ENCODE measurements at regions not wholly inside any gene's neighbourhood (a gene's known extent, or its start where the extent isn't known, plus 50 kb on each side); places are given as distances from the start of the nearest gene placed in this dataset.

GRCh38 chr2:134178138-134178877 lies 75.6 kb upstream of the MGAT5 start:
- TF ChIP-seq POLR2A (IDR thresholded peaks at IDR 0.05), result no peak
- no peak for TF ChIP-seq CTCF (IDR thresholded peaks at IDR 0.05)
- Histone ChIP-seq H3K9me3 (no peaks in the 10 kb centered on the region), H3K4me1 (no peaks in the 10 kb centered on the region), H3K27ac (no peak overlapping the region), H3K4me3 (no peak overlapping the region), H3K36me3 (ENCODE audit: low read depth, missing control alignments) (no peaks in the 10 kb centered on the region), H3K27me3 (no peaks in the 10 kb centered on the region)
- intact Hi-C loops (cut with DNase I; ENCODE audit: low total_unique reads), result no loop called here
- 88 to 90% methylated on average over 3 of the region's 3 CpGs for WGBS, 2 donors
- no peak for DNase-seq

- no peaks in the 10 kb centered on the region for H3K27me3 ChIP-seq
- no peaks in the 10 kb centered on the region for H3K36me3 ChIP-seq (ENCODE audit: low read depth, missing control alignments)
- WGBS, 2 donors, result 88 to 95% methylated on average over 5 of the region's 5 CpGs
- no peak for DNase-seq
- no peak overlapping the region for H3K27ac ChIP-seq
- H3K4me3 ChIP-seq, result no peak overlapping the region
- no peaks in the 10 kb centered on the region for H3K9me3 ChIP-seq
- TF ChIP-seq CTCF (IDR thresholded peaks at IDR 0.05) (no peak), POLR2A (IDR thresholded peaks at IDR 0.05) (no peak)
- intact Hi-C loops (cut with DNase I; ENCODE audit: low total_unique reads), result no loop called here
- H3K4me1 ChIP-seq, result no peaks in the 10 kb centered on the region
These were observed 72.7 kb upstream of the MGAT5 start for GRCh38 chr2:134181219-134181618.

- Histone ChIP-seq H3K4me1 (no peaks in the 10 kb centered on the region), H3K9me3 (no peaks in the 10 kb centered on the region), H3K36me3 (ENCODE audit: low read depth, missing control alignments) (no peaks in the 10 kb centered on the region), H3K4me3 (no peak overlapping the region), H3K27ac (no peak overlapping the region), H3K27me3 (no peaks in the 10 kb centered on the region)
- intact Hi-C loops (cut with DNase I; ENCODE audit: low total_unique reads), result no loop called here
- WGBS, 2 donors, result 69 to 73% methylated on average over 9 of the region's 9 CpGs
- no peak for DNase-seq
- TF ChIP-seq POLR2A (IDR thresholded peaks at IDR 0.05) (no peak), CTCF (IDR thresholded peaks at IDR 0.05) (no peak)
These were observed 70.2 kb upstream of the MGAT5 start for GRCh38 chr2:134183679-134184078.

GRCh38 chr2:134185639-134186038 lies 68.2 kb upstream of the MGAT5 start:
- no peak overlapping the region for H3K27ac ChIP-seq
- no peaks in the 10 kb centered on the region for H3K27me3 ChIP-seq
- 88 to 96% methylated on average over 4 of the region's 4 CpGs for WGBS, 2 donors
- no peaks in the 10 kb centered on the region for H3K9me3 ChIP-seq
- no peak overlapping the region for H3K4me3 ChIP-seq
- intact Hi-C loops (cut with DNase I; ENCODE audit: low total_unique reads), result no loop called here
- TF ChIP-seq CTCF (IDR thresholded peaks at IDR 0.05) (no peak), POLR2A (IDR thresholded peaks at IDR 0.05) (no peak)
- no peaks in the 10 kb centered on the region for H3K36me3 ChIP-seq (ENCODE audit: low read depth, missing control alignments)
- no peak for DNase-seq
- peaks cover 7% of the 10 kb centered on the region for H3K4me1 ChIP-seq
